ENCODE measurements at regions not wholly inside any gene's neighbourhood (a gene's known extent, or its start where the extent isn't known, plus 50 kb on each side); places are given as distances from the start of the nearest gene placed in this dataset.

DNA sequence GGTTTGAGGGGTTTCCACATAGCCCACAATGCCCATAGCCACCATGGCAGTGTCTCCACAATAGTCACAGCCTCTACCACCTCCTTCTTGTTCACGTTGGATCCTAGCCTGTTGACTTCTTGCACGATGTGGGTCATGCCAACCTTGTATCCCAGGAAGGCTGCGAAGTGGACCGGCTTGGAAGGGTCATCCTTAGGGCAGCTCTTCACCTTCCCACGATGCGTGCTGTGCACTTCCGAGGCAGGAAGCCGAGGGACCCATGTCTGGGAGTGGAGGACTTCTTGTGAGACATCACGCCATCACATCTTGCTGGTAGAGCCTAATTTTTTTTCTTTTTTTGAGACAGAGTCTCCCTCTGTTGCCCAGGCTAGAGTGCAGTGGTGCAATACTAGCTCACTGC, 144.6 kb upstream of the ASB18 start:
- H3K9ac ChIP-seq (ENCODE audit: low read depth, low read length, poor library complexity, severe bottlenecking): no peak overlapping the region
- H3K4me3 ChIP-seq (ENCODE audit: low read length, poor library complexity, severe bottlenecking): no peak overlapping the region
- H4K20me1 ChIP-seq (ENCODE audit: insufficient read depth, low read length, poor library complexity, severe bottlenecking): no peaks in the 10 kb centered on the region
- no peaks in the 10 kb centered on the region for H3K36me3 ChIP-seq (ENCODE audit: insufficient read depth, low read length)
- H3K4me1 ChIP-seq (ENCODE audit: insufficient read depth, low read length, poor library complexity, severe bottlenecking): no peaks in the 10 kb centered on the region
- no peak overlapping the region for H2AFZ ChIP-seq (ENCODE audit: low read length)
- H3K4me2 ChIP-seq (ENCODE audit: low read depth, low read length, poor library complexity, severe bottlenecking): no peak overlapping the region
- H3K79me2 ChIP-seq (ENCODE audit: insufficient read depth, low read length): no peaks in the 10 kb centered on the region
- no peak for TF ChIP-seq EZH2phosphoT487 (IDR thresholded peaks at IDR 0.05; ENCODE audit: borderline replicate concordance)
- TF ChIP-seq, protein P1, sequence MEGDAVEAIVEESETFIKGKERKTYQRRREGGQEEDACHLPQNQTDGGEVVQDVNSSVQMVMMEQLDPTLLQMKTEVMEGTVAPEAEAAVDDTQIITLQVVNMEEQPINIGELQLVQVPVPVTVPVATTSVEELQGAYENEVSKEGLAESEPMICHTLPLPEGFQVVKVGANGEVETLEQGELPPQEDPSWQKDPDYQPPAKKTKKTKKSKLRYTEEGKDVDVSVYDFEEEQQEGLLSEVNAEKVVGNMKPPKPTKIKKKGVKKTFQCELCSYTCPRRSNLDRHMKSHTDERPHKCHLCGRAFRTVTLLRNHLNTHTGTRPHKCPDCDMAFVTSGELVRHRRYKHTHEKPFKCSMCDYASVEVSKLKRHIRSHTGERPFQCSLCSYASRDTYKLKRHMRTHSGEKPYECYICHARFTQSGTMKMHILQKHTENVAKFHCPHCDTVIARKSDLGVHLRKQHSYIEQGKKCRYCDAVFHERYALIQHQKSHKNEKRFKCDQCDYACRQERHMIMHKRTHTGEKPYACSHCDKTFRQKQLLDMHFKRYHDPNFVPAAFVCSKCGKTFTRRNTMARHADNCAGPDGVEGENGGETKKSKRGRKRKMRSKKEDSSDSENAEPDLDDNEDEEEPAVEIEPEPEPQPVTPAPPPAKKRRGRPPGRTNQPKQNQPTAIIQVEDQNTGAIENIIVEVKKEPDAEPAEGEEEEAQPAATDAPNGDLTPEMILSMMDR (conservative IDR thresholded peaks at IDR 0.05; ENCODE audit: low read length): no peak
- H3K9me3 ChIP-seq (ENCODE audit: insufficient read depth, low read depth, low read length): no peaks in the 10 kb centered on the region
- peaks cover 4% of the 10 kb centered on the region for H3K27me3 ChIP-seq (ENCODE audit: insufficient read depth, low read length, poor library complexity, severe bottlenecking)
- no peaks in the 10 kb centered on the region for H3K9me2 ChIP-seq (replicated peaks; ENCODE audit: low read depth, low read length)
- no peaks in the 10 kb centered on the region for H3F3A ChIP-seq (ENCODE audit: low read depth)

DNA sequence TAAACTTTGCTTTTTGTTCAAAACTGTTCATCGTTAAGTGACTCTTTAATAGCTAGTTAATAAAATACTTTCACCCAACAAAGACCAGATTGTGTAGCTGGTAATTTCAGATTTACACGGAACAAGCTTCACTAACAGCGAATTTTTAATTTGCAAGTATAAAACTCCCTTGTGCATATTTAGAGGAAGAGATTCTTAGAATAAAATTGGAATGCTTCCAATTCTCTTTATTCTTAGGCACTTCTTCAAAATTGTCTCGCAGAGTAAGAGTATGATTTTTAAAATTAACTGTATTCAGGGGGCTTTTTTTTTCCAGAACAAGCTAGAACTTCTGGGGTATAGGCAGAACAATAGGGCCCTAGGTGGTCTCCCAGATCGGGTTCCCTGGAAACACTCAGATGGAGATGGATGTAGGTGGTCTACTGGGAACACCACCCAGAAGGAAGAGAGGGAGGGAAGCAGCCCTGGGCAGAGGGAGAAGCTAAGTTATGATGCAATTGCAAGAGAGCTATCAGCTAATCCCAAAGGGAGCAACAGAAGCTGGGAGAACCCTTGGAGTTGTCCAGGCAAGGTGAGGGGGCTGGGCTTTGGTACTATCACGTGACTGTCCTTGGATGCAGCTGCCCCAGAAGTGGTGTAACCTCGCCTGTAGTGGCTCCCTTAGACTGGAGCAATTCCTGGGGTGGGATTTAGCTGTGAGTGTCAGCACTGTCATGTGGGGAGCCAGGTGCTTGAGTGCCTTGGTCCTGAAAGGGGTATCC, 151.7 kb upstream of the ASB18 start:
- Histone ChIP-seq H3K79me2 (ENCODE audit: insufficient read depth, low read length) (no peaks in the 10 kb centered on the region), H2AFZ (ENCODE audit: low read length) (no peak overlapping the region), H3K27me3 (ENCODE audit: insufficient read depth, low read length, poor library complexity, severe bottlenecking) (peaks cover 8% of the 10 kb centered on the region), H3F3A (ENCODE audit: low read depth) (no peaks in the 10 kb centered on the region), H3K9ac (ENCODE audit: low read depth, low read length, poor library complexity, severe bottlenecking) (no peak overlapping the region), H3K36me3 (ENCODE audit: insufficient read depth, low read length) (no peaks in the 10 kb centered on the region), H3K4me1 (ENCODE audit: insufficient read depth, low read length, poor library complexity, severe bottlenecking) (no peaks in the 10 kb centered on the region), H3K4me2 (ENCODE audit: low read depth, low read length, poor library complexity, severe bottlenecking) (no peak overlapping the region), H3K4me3 (ENCODE audit: low read length, poor library complexity, severe bottlenecking) (no peak overlapping the region), H3K9me2 (replicated peaks; ENCODE audit: low read depth, low read length) (no peaks in the 10 kb centered on the region), H3K9me3 (ENCODE audit: insufficient read depth, low read depth, low read length) (no peaks in the 10 kb centered on the region), H4K20me1 (ENCODE audit: insufficient read depth, low read length, poor library complexity, severe bottlenecking) (no peaks in the 10 kb centered on the region)
- no peak for TF ChIP-seq EZH2phosphoT487 (IDR thresholded peaks at IDR 0.05; ENCODE audit: borderline replicate concordance)
- TF ChIP-seq, protein P1 (conservative IDR thresholded peaks at IDR 0.05; ENCODE audit: low read length): no peak

DNA sequence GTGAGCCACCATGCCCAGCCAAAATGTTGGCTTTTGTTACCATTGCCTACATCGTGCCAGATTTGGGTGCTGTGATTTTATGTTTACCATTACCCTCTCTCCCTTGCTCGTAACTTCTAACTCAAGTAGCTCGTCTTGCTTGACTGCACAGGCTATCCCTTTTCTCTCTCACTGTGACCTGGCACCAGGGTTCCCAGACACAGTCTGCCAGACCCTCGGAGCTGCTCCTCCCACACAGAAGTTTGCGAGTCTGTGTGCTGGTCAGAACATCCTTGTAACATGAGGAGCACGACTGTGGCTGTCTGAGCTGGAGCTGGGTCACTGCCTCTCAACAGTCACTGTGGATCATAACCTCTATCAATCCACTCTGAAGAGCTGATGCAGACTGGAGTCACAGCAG, 152.5 kb upstream of the ACKR3 start:
- no peak overlapping the region for H2AFZ ChIP-seq (ENCODE audit: low read length)
- H3K4me3 ChIP-seq (ENCODE audit: low read length, poor library complexity, severe bottlenecking): no peak overlapping the region
- no peaks in the 10 kb centered on the region for H3K36me3 ChIP-seq (ENCODE audit: insufficient read depth, low read length)
- no peaks in the 10 kb centered on the region for H3K9me3 ChIP-seq (ENCODE audit: insufficient read depth, low read depth, low read length)
- peaks cover 8% of the 10 kb centered on the region for H3K27me3 ChIP-seq (ENCODE audit: insufficient read depth, low read length, poor library complexity, severe bottlenecking)
- no peaks in the 10 kb centered on the region for H3F3A ChIP-seq (ENCODE audit: low read depth)
- H3K79me2 ChIP-seq (ENCODE audit: insufficient read depth, low read length): no peaks in the 10 kb centered on the region
- H3K9me2 ChIP-seq (replicated peaks; ENCODE audit: low read depth, low read length): no peaks in the 10 kb centered on the region
- H4K20me1 ChIP-seq (ENCODE audit: insufficient read depth, low read length, poor library complexity, severe bottlenecking): no peaks in the 10 kb centered on the region
- H3K4me1 ChIP-seq (ENCODE audit: insufficient read depth, low read length, poor library complexity, severe bottlenecking): no peaks in the 10 kb centered on the region
- no peak overlapping the region for H3K4me2 ChIP-seq (ENCODE audit: low read depth, low read length, poor library complexity, severe bottlenecking)
- H3K9ac ChIP-seq (ENCODE audit: low read depth, low read length, poor library complexity, severe bottlenecking): no peak overlapping the region
- TF ChIP-seq EZH2phosphoT487 (IDR thresholded peaks at IDR 0.05; ENCODE audit: borderline replicate concordance): no peak
- TF ChIP-seq, protein P1 (conservative IDR thresholded peaks at IDR 0.05; ENCODE audit: low read length): no peak
